GM12878 (cell line): ENCODE measurements at regions not wholly inside any gene's neighbourhood (a gene's known extent, or its start where the extent isn't known, plus 50 kb on each side); places are given as distances from the start of the nearest gene placed in this dataset.

Experiments
- ATAC-seq: fragments of 200-7000 bp; cut with Tn5 transposase; 3 replicates; pipeline ENCODE4 v1.9.1; 2020; ENCODE audit warnings: mild to moderate bottlenecking, moderate library complexity
- BruUV-seq: library from RNA; stranded (reverse); fragments of 400-500 nt; replicated peaks from 2 replicates; lab custom pipeline; 2021; lab: Mats Ljungman, UMichigan
- CTCF ChIA-PET: fragments of 300-600 bp; sonication (Branson Sonifier 250); formaldehyde crosslinking; extraction: SDS; loops from one replicate; lab custom pipeline; 2021; ENCODE audit warnings: inconsistent platforms; lab: Yijun Ruan, JAX
- POLR2A ChIA-PET: fragments of 350-600 bp; formaldehyde crosslinking; extraction: SDS; loops from one replicate; lab custom pipeline; 2021; ENCODE audit warnings: inconsistent platforms; lab: Charles Lee
- RAD21 ChIA-PET: fragments of 300-600 bp; sonication (Branson Sonifier 250); formaldehyde crosslinking; loops from one replicate; lab custom pipeline; 2023; ENCODE audit warnings: antibody characterized with exemption; ENCODE audit not compliant: unreplicated experiment; lab: Charles Lee
- SMC1A ChIA-PET: fragments of 300-600 bp; sonication (Branson Sonifier 250); formaldehyde crosslinking; loops from one replicate; lab custom pipeline; 2023; ENCODE audit not compliant: unreplicated experiment, uncharacterized antibody; lab: Charles Lee
- DNase-seq: peaks from one replicate; pipeline ENCODE4 v3.0.0-alpha.2; 2011; ENCODE audit warnings: low read depth, low spot score
- FAIRE-seq: peaks from 3 replicates; lab custom pipeline; 2011; peaks lifted over from hg19 to GRCh38; lab: Jason Lieb, UNC
- H2AFZ ChIP-seq: 2 replicates; pipeline ENCODE4 v1.6.0; 2011; ENCODE audit warnings: low read depth, low read length, control low read depth; ENCODE audit not compliant: control insufficient read depth
- H3K27ac ChIP-seq: 2 replicates; pipeline ENCODE4 v1.5.1; 2011; ENCODE audit warnings: control low read depth; ENCODE audit not compliant: control insufficient read depth, insufficient read depth
- H3K27me3 ChIP-seq, 2 experiments: replicated peaks in 1 of 2; 2 replicates each; pipeline versions ENCODE4 v1.6.0 to v1.6.1; 2011; ENCODE audit warnings: low read length in 1 of 2; ENCODE audit not compliant: control insufficient read depth in 2 of 2, insufficient read depth in 2 of 2
- H3K36me3 ChIP-seq, 2 experiments: 2 replicates each; pipeline ENCODE4 v1.5.1; 2011; ENCODE audit warnings: low read length in 1 of 2; ENCODE audit not compliant: control insufficient read depth in 2 of 2, insufficient read depth in 2 of 2
- H3K4me1 ChIP-seq: 2 replicates; pipeline ENCODE4 v1.6.1; 2011; ENCODE audit warnings: mild to moderate bottlenecking, low read length, moderate library complexity, mixed read lengths; ENCODE audit not compliant: control insufficient read depth, insufficient read depth
- H3K4me2 ChIP-seq: 2 replicates; pipeline ENCODE4 v1.6.0; 2011; ENCODE audit warnings: control low read depth; ENCODE audit not compliant: control insufficient read depth, insufficient read depth
- H3K4me3 ChIP-seq: fragments of 200-600 bp; sonication (generic); 2 replicates; pipeline ENCODE4 v1.5.1; 2016
- H3K79me2 ChIP-seq: 2 replicates; pipeline ENCODE4 v1.6.0; 2011; ENCODE audit warnings: low read length; ENCODE audit not compliant: control insufficient read depth, insufficient read depth
- H3K9ac ChIP-seq: 2 replicates; pipeline ENCODE4 v1.8.0; 2011; ENCODE audit warnings: low read length, control low read depth, mixed read lengths; ENCODE audit not compliant: control insufficient read depth, insufficient read depth
- H3K9me3 ChIP-seq: replicated peaks from 3 replicates; pipeline ENCODE4 v1.5.1; 2011; ENCODE audit warnings: mild to moderate bottlenecking, low read length; ENCODE audit not compliant: control insufficient read depth, insufficient read depth
- H4K20me1 ChIP-seq: 2 replicates; pipeline ENCODE4 v1.6.0; 2011; ENCODE audit not compliant: control insufficient read depth, insufficient read depth
- BCL11A ChIP-seq: IDR thresholded peaks from 2 replicates; pipeline ENCODE4 v1.6.1; 2011; ENCODE audit warnings: low read depth, low read length
- E4F1 ChIP-seq: fragments of 450-650 bp; IDR thresholded peaks from 2 replicates; pipeline ENCODE4 v1.6.1; 2018; ENCODE audit warnings: borderline replicate concordance, mild to moderate bottlenecking; ENCODE audit not compliant: partially characterized antibody
- IKZF1 ChIP-seq: fragments of 450-650 bp; conservative IDR thresholded peaks from 2 replicates; pipeline ENCODE4 v1.6.1; 2017; ENCODE audit warnings: antibody characterized with exemption, mild to moderate bottlenecking
- JUNB ChIP-seq: IDR thresholded peaks from 2 replicates; pipeline ENCODE4 v1.6.1; 2016; ENCODE audit warnings: antibody characterized with exemption, mild to moderate bottlenecking
- MEF2A ChIP-seq: IDR thresholded peaks from 2 replicates; pipeline ENCODE4 v1.6.1; 2011; ENCODE audit warnings: low read depth, mild to moderate bottlenecking, low read length, moderate library complexity; ENCODE audit not compliant: insufficient read depth
- SKIL ChIP-seq: fragments of 450-650 bp; IDR thresholded peaks from 2 replicates; pipeline ENCODE4 v1.6.1; 2017; ENCODE audit warnings: mild to moderate bottlenecking, low read depth, inconsistent platforms; ENCODE audit not compliant: poor library complexity, severe bottlenecking
- SUZ12 ChIP-seq: fragments of 200-600 bp; sonication (generic); IDR thresholded peaks from one replicate; pipeline ENCODE4 v1.6.1; 2018; ENCODE audit warnings: antibody characterized with exemption, mild to moderate bottlenecking; ENCODE audit not compliant: unreplicated experiment
- WRNIP1 ChIP-seq: IDR thresholded peaks from 2 replicates; pipeline ENCODE4 v1.6.1; 2011; ENCODE audit warnings: low read depth, low read length, improper control_type of control experiment, borderline replicate concordance
- WGBS: methylation state at CpG from one replicate; pipeline ENCODE4 v1.1.6; 2016; ENCODE audit warnings: low lambda C conversion rate; ENCODE audit not compliant: insufficient replicate concordance, insufficient coverage; ENCODE audit errors: missing lambda C conversion rate; 5-methylcytosine and 5-hydroxymethylcytosine counted together
- in situ Hi-C: fragments of 300-500 bp; cut with MboI; formaldehyde crosslinking; loops from 9 replicates; pipeline ENCODE4 v1.14.3; 2018; ENCODE audit warnings: mixed read lengths
- intact Hi-C: fragments of 100-400 bp; cut with micrococcal nuclease; formaldehyde crosslinking; loops from one replicate; pipeline ENCODE4 v1.14.2; 2022; ENCODE audit not compliant: unreplicated experiment

DNA sequence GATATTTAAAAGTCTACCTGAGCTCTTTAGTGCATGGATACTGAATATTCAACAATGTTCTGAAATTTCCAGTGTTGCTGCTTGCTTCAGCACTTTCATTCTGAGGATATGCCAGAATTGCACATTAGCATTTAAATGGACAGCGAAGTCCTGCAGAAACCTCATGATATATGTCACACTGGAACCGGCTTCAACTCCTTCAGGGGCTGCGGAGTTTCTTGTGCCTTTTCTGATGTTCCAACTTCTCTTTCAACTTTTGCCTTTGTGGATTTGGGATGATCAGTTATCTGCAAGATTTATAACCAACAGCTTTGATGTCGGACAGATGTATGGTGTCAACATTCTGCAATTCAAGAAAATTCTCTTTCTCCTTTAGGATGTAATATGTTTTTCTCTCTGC is 142.5 kb upstream of the LMNTD1 start (continued):
- TF ChIP-seq E4F1 = no peak

- FAIRE-seq (no peak), ATAC-seq (no peak), DNase-seq (no peak)
- no peaks in the 10 kb centered on the region for H4K20me1 ChIP-seq
- in situ Hi-C loops (no loop called here), intact Hi-C loops (no loop called here)
- SMC1A ChIA-PET = no interaction called here
- RAD21 ChIA-PET = no interaction called here
- POLR2A ChIA-PET = no interaction called here
- no peaks in the 10 kb centered on the region for H3K36me3 ChIP-seq
- H3K9me3 ChIP-seq = peaks cover 4% of the 10 kb centered on the region
- no TSS peak for BruUV-seq
- H3K27me3 ChIP-seq = 0 out of 4 replicates have a peak, but pooled peaks cover 0 to 4% of the 10 kb centered on the region in 2 experiments
- CTCF ChIA-PET = no interaction called here
- no peaks in the 10 kb centered on the region for H3K4me1 ChIP-seq
- WGBS = 44% methylated on average over 2 of the region's 2 CpGs
- no peak overlapping the region for H3K4me3 ChIP-seq
- no peaks in the 10 kb centered on the region for H3K79me2 ChIP-seq
- H3K9ac ChIP-seq = no peak overlapping the region
- no peak for TF ChIP-seq SKIL
- no peak for TF ChIP-seq JUNB
- no peak for TF ChIP-seq SUZ12
- no peak for TF ChIP-seq IKZF1
- no peak for TF ChIP-seq BCL11A
- TF ChIP-seq MEF2A = no peak
- TF ChIP-seq WRNIP1 = no peak
- H3K4me2 ChIP-seq = no peak overlapping the region
- H3K27ac ChIP-seq = no peak overlapping the region
- no peak overlapping the region for H2AFZ ChIP-seq
These were observed 145.7 kb upstream of the LMNTD1 start for GRCh38 chr12:25698772-25699171.
